ENCODE measurements at regions not wholly inside any gene's neighbourhood (a gene's known extent, or its start where the extent isn't known, plus 50 kb on each side); places are given as distances from the start of the nearest gene placed in this dataset.

GRCh38 chrX:151476604-151477303 lies 79.7 kb downstream of the VMA21 start:
- DNase-seq: no peak

GRCh38 chrX:151478058-151478457 lies 81.1 kb downstream of the VMA21 start:
- no peak for DNase-seq

- DNase-seq: peak; percentile 26 to 27
Observed at GRCh38 chrX:151488677-151489076, 74.8 kb upstream of the PASD1 start.

- peak; percentile 20 to 23 for DNase-seq
Observed at GRCh38 chrX:151505796-151506195, 57.7 kb upstream of the PASD1 start.

- no peak for DNase-seq
Observed at GRCh38 chrX:151510203-151510602, 53.3 kb upstream of the PASD1 start.

- no peak for DNase-seq
Observed at GRCh38 chrX:151513472-151513871, 50.0 kb upstream of the PASD1 start.
